HCT116 (cell line): ENCODE measurements at regions not wholly inside any gene's neighbourhood (a gene's known extent, or its start where the extent isn't known, plus 50 kb on each side); places are given as distances from the start of the nearest gene placed in this dataset.
"Not testable (repeated sequence)": the region's sequence is repeated elsewhere in the genome, so short reads cannot be mapped to it uniquely, and the experiment has no call there.

ENCODE experiments used
- ATAC-seq: fragments of 200-7000 bp; cut with Tn5 transposase; 2 replicates; pipeline ENCODE4 v1.9.1; 2020; ENCODE audit warnings: mild to moderate bottlenecking, moderate library complexity
- BruUV-seq: library from RNA; stranded (reverse); fragments of 400-500 nt; replicated peaks from 2 replicates; lab custom pipeline; 2021; lab: Mats Ljungman, UMichigan
- CTCF ChIA-PET: fragments of 300-600 bp; sonication (Branson Sonifier 250); formaldehyde crosslinking; loops from one replicate; lab custom pipeline; 2021; ENCODE audit warnings: antibody characterized with exemption; lab: Charles Lee
- POLR2A ChIA-PET: fragments of 300-600, 350-600 bp; sonication (Branson Sonifier 250); formaldehyde crosslinking; loops from one replicate; lab custom pipeline; 2021; ENCODE audit warnings: antibody characterized with exemption; lab: Charles Lee
- RAD21 ChIA-PET, 2 experiments: fragments of 300-600 bp; sonication (Branson Sonifier 250); formaldehyde crosslinking; loops; one replicate each; lab custom pipeline; 2023; ENCODE audit warnings: low total read pairs in 2 of 2; ENCODE audit not compliant: uncharacterized antibody in 2 of 2, unreplicated experiment in 2 of 2, low non-redundant PET in 1 of 2; lab: Charles Lee
- DNase-seq: peaks from one replicate; pipeline ENCODE4 v3.0.0-alpha.2; 2010; ENCODE audit warnings: low read depth, low spot score
- H2AFZ ChIP-seq: fragments of 200-600 bp; shearing (Covaris generic), sonication (generic); 2 replicates; pipeline ENCODE4 v1.6.1; 2017; ENCODE audit warnings: low read depth, mixed run types, mixed read lengths, antibody characterized with exemption, low read length; ENCODE audit not compliant: poor library complexity, severe bottlenecking
- H3K27ac ChIP-seq: 2 replicates; pipeline ENCODE4 v1.5.1; 2012; ENCODE audit warnings: low read depth, low read length
- H3K27me3 ChIP-seq: fragments of 200-600 bp; sonication (generic); 2 replicates; pipeline ENCODE4 v1.6.1; 2016; ENCODE audit warnings: mixed run types, low read length, mixed read lengths; ENCODE audit not compliant: insufficient read depth
- H3K36me3 ChIP-seq, 2 experiments: fragments of 200-500 bp in 1 of 2; fragments of 200-600 bp in 1 of 2; sonication (Bioruptor generic) in 1 of 2; sonication (generic) in 1 of 2; 2 replicates each; pipeline versions ENCODE4 v1.5.1 to v1.6.1; 2014 to 2016; ENCODE audit warnings: low read length in 2 of 2, inconsistent platforms in 1 of 2, mixed read lengths in 1 of 2, mixed run types in 1 of 2; ENCODE audit not compliant: insufficient read depth in 2 of 2, control insufficient read depth in 1 of 2
- H3K4me1 ChIP-seq, 2 experiments: fragments of 200-600 bp in 1 of 2; sonication (generic) in 1 of 2; 2 replicates each; pipeline versions ENCODE4 v1.5.1 to v1.6.1; 2012 to 2017; ENCODE audit warnings: low read length in 2 of 2, inconsistent platforms in 1 of 2, mild to moderate bottlenecking in 1 of 2, mixed read lengths in 1 of 2, mixed run types in 1 of 2, moderate library complexity in 1 of 2; ENCODE audit not compliant: insufficient read depth in 2 of 2, control insufficient read depth in 1 of 2
- H3K4me2 ChIP-seq: fragments of 200-600 bp; sonication (generic); 2 replicates; pipeline ENCODE4 v1.6.1; 2017; ENCODE audit warnings: mixed run types, low read length, mixed read lengths
- H3K4me3 ChIP-seq, 2 experiments: fragments of 200-600 bp in 1 of 2; sonication (generic) in 1 of 2; replicated peaks in 1 of 2; 2 replicates each; pipeline ENCODE4 v1.5.1; 2011 to 2016; ENCODE audit warnings: low read length in 2 of 2, control low read depth in 1 of 2, low read depth in 1 of 2, mild to moderate bottlenecking in 1 of 2, mixed read lengths in 1 of 2, mixed run types in 1 of 2
- H3K79me2 ChIP-seq: fragments of 200-600 bp; sonication (generic); 2 replicates; pipeline ENCODE4 v1.6.1; 2017; ENCODE audit warnings: mild to moderate bottlenecking, mixed run types, low read length, moderate library complexity, mixed read lengths; ENCODE audit not compliant: insufficient read depth
- H3K9ac ChIP-seq: fragments of 200-600 bp; sonication (generic); 2 replicates; pipeline ENCODE4 v1.6.1; 2016; ENCODE audit warnings: low read length, mixed read lengths
- H3K9me2 ChIP-seq: fragments of 200-600 bp; sonication (generic), shearing (Covaris generic); 2 replicates; pipeline ENCODE4 v1.6.1; 2017; ENCODE audit warnings: mixed run types, mild to moderate bottlenecking, moderate library complexity; ENCODE audit not compliant: insufficient read depth
- H3K9me3 ChIP-seq, 2 experiments: fragments of 200-500 bp in 1 of 2; fragments of 200-600 bp in 1 of 2; sonication (Bioruptor generic) in 1 of 2; sonication (generic) in 1 of 2; 2 replicates each; pipeline ENCODE4 v1.6.1; 2014 to 2017; ENCODE audit warnings: low read length in 2 of 2, mixed read lengths in 2 of 2, inconsistent platforms in 1 of 2, low read depth in 1 of 2, mild to moderate bottlenecking in 1 of 2, mixed run types in 1 of 2, moderate library complexity in 1 of 2; ENCODE audit not compliant: control insufficient read depth in 1 of 2, insufficient read depth in 1 of 2
- H4K20me1 ChIP-seq: fragments of 200-600 bp; sonication (generic), shearing (Covaris generic); 2 replicates; pipeline ENCODE4 v1.6.1; 2017; ENCODE audit warnings: mixed run types, mild to moderate bottlenecking, moderate library complexity; ENCODE audit not compliant: insufficient read depth
- ELF1 ChIP-seq: IDR thresholded peaks from 2 replicates; pipeline ENCODE4 v1.6.1; 2012; ENCODE audit warnings: low read depth, borderline replicate concordance
- EZH2 ChIP-seq: fragments of 200-600 bp; sonication (generic); IDR thresholded peaks from 2 replicates; pipeline ENCODE4 v1.6.1; 2017; ENCODE audit warnings: antibody characterized with exemption, mixed run types
- FOSL1 ChIP-seq: IDR thresholded peaks from 2 replicates; pipeline ENCODE4 v1.6.1; 2012; ENCODE audit warnings: low read depth
- JUND ChIP-seq: IDR thresholded peaks from 2 replicates; pipeline ENCODE4 v1.6.1; 2012
- SP1 ChIP-seq: IDR thresholded peaks from 2 replicates; pipeline ENCODE4 v1.6.1; 2012; ENCODE audit warnings: low read depth
- ZNF274 ChIP-seq: fragments of 200-500 bp; sonication (Bioruptor generic); IDR thresholded peaks from 2 replicates; pipeline ENCODE4 v1.6.1; 2014; ENCODE audit warnings: mild to moderate bottlenecking, low read depth, low read length, inconsistent platforms
- intact Hi-C: fragments of 100-400 bp; cut with micrococcal nuclease; formaldehyde crosslinking; loops from 2 replicates; pipeline ENCODE4 v1.10.0; 2022

DNA sequence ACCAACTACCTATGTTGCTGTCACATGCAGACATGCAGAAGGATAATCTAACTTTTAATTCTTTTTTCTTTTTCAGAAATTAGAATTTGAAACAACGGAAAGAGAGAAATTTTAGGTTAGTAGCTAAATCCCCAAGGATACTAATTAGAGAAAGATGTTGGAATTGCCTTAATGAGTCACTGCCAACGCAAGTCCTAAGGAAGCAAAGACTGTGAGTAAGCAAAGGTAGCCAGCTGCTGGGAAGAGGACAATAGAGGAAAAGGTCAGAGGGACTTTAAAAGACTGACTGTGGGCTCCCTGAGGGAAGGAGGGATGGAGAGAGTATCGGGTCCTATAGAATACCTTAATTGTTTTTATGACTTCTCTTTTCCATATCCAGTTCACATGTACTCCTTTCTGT, 461.9 kb upstream of the PAPPA start:
- Histone ChIP-seq H4K20me1 (no peaks in the 10 kb centered on the region), H3K9me2 (no peaks in the 10 kb centered on the region), H2AFZ (no peak overlapping the region), H3K9ac (no peak overlapping the region), H3K4me2 (0 out of 2 replicates have a peak overlapping the region, but pooled peaks have one; percentile 7), H3K4me3 (no peak overlapping the region), H3K4me1 (peaks cover 0 to 9% of the 10 kb centered on the region in 2 experiments; a peak in 1 of 4 replicates), H3K36me3 (no peaks in the 10 kb centered on the region), H3K9me3 (no peaks in the 10 kb centered on the region), H3K79me2 (no peaks in the 10 kb centered on the region), H3K27me3 (peaks cover 14% of the 10 kb centered on the region; the same call in 1 of the 2 replicates)
- intact Hi-C loops: loop anchor here (5.0 to 10.0 kb wide), 2 partner anchors 473 to 956 kb away; no protein-coding TSS in a partner anchor
- RAD21 ChIA-PET: no interaction called here
- CTCF ChIA-PET: no interaction called here
- DNase-seq (no peak), ATAC-seq (no peak)
- POLR2A ChIA-PET: no interaction called here
- TF ChIP-seq JUND: 0 out of 2 replicates have a peak, but pooled peaks have one; percentile 16
- no peak for TF ChIP-seq EZH2
- TF ChIP-seq ZNF274: no peak
- TF ChIP-seq SP1: 0 out of 2 replicates have a peak, but pooled peaks have one; percentile 22
- no peak for TF ChIP-seq ELF1
- peak; percentile 36; the same call in 1 of the 2 replicates for TF ChIP-seq FOSL1
- TF ChIP-seq, all 23 proteins: peak for 3
- no TSS peak for BruUV-seq
- H3K27ac ChIP-seq: no peak overlapping the region

DNA sequence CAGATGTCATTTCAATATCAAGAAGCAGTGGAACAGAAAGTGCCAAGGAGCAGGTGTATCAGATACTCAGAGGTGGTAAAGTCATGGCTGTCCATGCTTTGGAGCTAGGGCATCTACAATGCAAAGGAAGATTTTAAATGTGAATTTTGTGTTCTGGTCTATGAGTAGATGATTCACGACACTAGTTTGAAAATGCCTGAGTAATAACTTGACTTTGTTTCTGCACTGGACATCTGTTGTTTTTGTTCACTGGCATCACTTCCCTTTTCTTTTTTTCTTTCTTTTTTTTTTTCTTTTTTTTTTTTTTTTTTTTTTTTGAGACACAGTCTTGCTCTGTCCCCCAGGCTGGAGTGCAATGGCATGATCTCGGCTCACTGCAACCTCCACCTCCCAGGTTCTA, 460.7 kb upstream of the PAPPA start:
- H3K27ac ChIP-seq, H3K9ac ChIP-seq, H2AFZ ChIP-seq, H3K9me3 ChIP-seq, ATAC-seq, H4K20me1 ChIP-seq, POLR2A ChIA-PET, DNase-seq, BruUV-seq, H3K79me2 ChIP-seq, H3K4me3 ChIP-seq, H3K4me1 ChIP-seq, H3K9me2 ChIP-seq, H3K4me2 ChIP-seq, RAD21 ChIA-PET, H3K36me3 ChIP-seq: not testable (repeated sequence)
- peaks cover 14% of the 10 kb centered on the region; the same call in 1 of the 2 replicates for H3K27me3 ChIP-seq
- intact Hi-C loops: loop anchor here (5.0 to 10.0 kb wide), 2 partner anchors 472 to 954 kb away; no protein-coding TSS in a partner anchor
- CTCF ChIA-PET: interaction anchor here (0.7 kb wide), 1 partner anchor 64 kb away, joined by 3 read pairs; no protein-coding TSS in a partner anchor
